Activated naive CD4-positive, alpha-beta T cell treated with anti-CD3 and anti-CD28 coated beads for 36 hours (primary cell): ENCODE measurements at regions not wholly inside any gene's neighbourhood (a gene's known extent, or its start where the extent isn't known, plus 50 kb on each side); places are given as distances from the start of the nearest gene placed in this dataset.
"Not testable (repeated sequence)": the region's sequence is repeated elsewhere in the genome, so short reads cannot be mapped to it uniquely, and the experiment has no call there.

Experiments
- CTCF ChIA-PET: fragments of 350-600 bp; sonication (Branson Sonifier 250); formaldehyde crosslinking; loops from one replicate; lab custom pipeline; 2021; ENCODE audit warnings: antibody characterized with exemption; lab: Charles Lee
- DNase-seq: peaks from one replicate; pipeline ENCODE4 v3.0.0-alpha.2; 2020
- H3K27ac Mint-ChIP-seq: one replicate; pipeline ENCODE4 v1.8.0; 2021; ENCODE audit warnings: mild to moderate bottlenecking, mixed read lengths
- H3K27me3 Mint-ChIP-seq: one replicate; pipeline ENCODE4 v1.8.0; 2021; ENCODE audit warnings: low read depth, mixed read lengths
- H3K36me3 Mint-ChIP-seq: one replicate; pipeline ENCODE4 v1.8.0; 2021; ENCODE audit warnings: low read depth, mixed read lengths
- H3K4me1 Mint-ChIP-seq: one replicate; pipeline ENCODE4 v1.8.0; 2021; ENCODE audit warnings: low read depth, mixed read lengths
- H3K4me3 Mint-ChIP-seq: one replicate; pipeline ENCODE4 v1.8.0; 2021; ENCODE audit warnings: mild to moderate bottlenecking, moderate library complexity, mixed read lengths
- H3K9me3 Mint-ChIP-seq: one replicate; pipeline ENCODE4 v1.8.0; 2021; ENCODE audit warnings: mixed read lengths
- intact Hi-C: fragments of 100-400 bp; cut with micrococcal nuclease; formaldehyde crosslinking; loops from one replicate; pipeline ENCODE4 v1.15.1; 2023

GRCh38 chr13:81596224-81596753 lies 1255.4 kb upstream of the SPRY2 start:
- intact Hi-C loops = no loop called here
- Mint-ChIP-seq H3K4me3 (no peak overlapping the region), H3K9me3 (peaks cover 7% of the 10 kb centered on the region), H3K4me1 (no peaks in the 10 kb centered on the region), H3K27ac (no peak overlapping the region), H3K27me3 (no peaks in the 10 kb centered on the region), H3K36me3 (no peaks in the 10 kb centered on the region)
- CTCF ChIA-PET = no interaction called here
- no peak for DNase-seq

GRCh38 chr13:81591528-81592220 lies 1250.7 kb upstream of the SPRY2 start:
- H3K9me3 Mint-ChIP-seq = peaks cover 6% of the 10 kb centered on the region
- no peak overlapping the region for H3K27ac Mint-ChIP-seq
- H3K27me3 Mint-ChIP-seq = no peaks in the 10 kb centered on the region
- intact Hi-C loops = no loop called here
- no peaks in the 10 kb centered on the region for H3K36me3 Mint-ChIP-seq
- no peak for DNase-seq
- no peaks in the 10 kb centered on the region for H3K4me1 Mint-ChIP-seq
- CTCF ChIA-PET = no interaction called here
- no peak overlapping the region for H3K4me3 Mint-ChIP-seq

- Mint-ChIP-seq H3K4me1 (no peaks in the 10 kb centered on the region), H3K27ac (no peak overlapping the region), H3K4me3 (no peak overlapping the region), H3K9me3 (peaks cover 2% of the 10 kb centered on the region), H3K36me3 (no peaks in the 10 kb centered on the region), H3K27me3 (no peaks in the 10 kb centered on the region)
- intact Hi-C loops = no loop called here
- CTCF ChIA-PET = no interaction called here
- DNase-seq = no peak
Observed at GRCh38 chr13:81582381-81582780, 1241.5 kb upstream of the SPRY2 start.

GRCh38 chr13:81577601-81578195 lies 1236.8 kb upstream of the SPRY2 start:
- H3K9me3 Mint-ChIP-seq = peaks cover 2% of the 10 kb centered on the region
- no peak for DNase-seq
- intact Hi-C loops = no loop called here
- H3K36me3 Mint-ChIP-seq = no peaks in the 10 kb centered on the region
- no peak overlapping the region for H3K27ac Mint-ChIP-seq
- H3K27me3 Mint-ChIP-seq = no peaks in the 10 kb centered on the region
- H3K4me1 Mint-ChIP-seq = no peaks in the 10 kb centered on the region
- no peak overlapping the region for H3K4me3 Mint-ChIP-seq
- CTCF ChIA-PET = no interaction called here

- Mint-ChIP-seq H3K4me3 (no peak overlapping the region), H3K9me3 (no peaks in the 10 kb centered on the region), H3K27me3 (no peaks in the 10 kb centered on the region), H3K4me1 (no peaks in the 10 kb centered on the region), H3K27ac (no peak overlapping the region), H3K36me3 (no peaks in the 10 kb centered on the region)
- intact Hi-C loops = no loop called here
- no peak for DNase-seq
- CTCF ChIA-PET = interaction anchor here (0.7 kb wide), 1 partner anchor 85 kb away, joined by 3 read pairs; no protein-coding TSS in a partner anchor
Observed at GRCh38 chr13:81568824-81569223, 1227.9 kb upstream of the SPRY2 start.

GRCh38 chr13:81565849-81566248 lies 1224.9 kb upstream of the SPRY2 start:
- Mint-ChIP-seq H3K4me3 (no peak overlapping the region), H3K36me3 (no peaks in the 10 kb centered on the region), H3K27me3 (no peaks in the 10 kb centered on the region), H3K4me1 (no peaks in the 10 kb centered on the region), H3K27ac (no peak overlapping the region), H3K9me3 (peaks cover 3% of the 10 kb centered on the region)
- CTCF ChIA-PET = no interaction called here
- no peak for DNase-seq
- intact Hi-C loops = no loop called here

GRCh38 chr13:81563091-81563490 lies 1222.2 kb upstream of the SPRY2 start:
- DNase-seq = no peak
- Mint-ChIP-seq H3K4me1 (no peaks in the 10 kb centered on the region), H3K36me3 (no peaks in the 10 kb centered on the region), H3K27ac (no peak overlapping the region), H3K4me3 (no peak overlapping the region), H3K27me3 (no peaks in the 10 kb centered on the region), H3K9me3 (peaks cover 3% of the 10 kb centered on the region)
- CTCF ChIA-PET = no interaction called here
- intact Hi-C loops = no loop called here

GRCh38 chr13:81562598-81562997 lies 1221.7 kb upstream of the SPRY2 start:
- Mint-ChIP-seq H3K4me1 (no peaks in the 10 kb centered on the region), H3K27ac (no peak overlapping the region), H3K27me3 (no peaks in the 10 kb centered on the region), H3K9me3 (peaks cover 3% of the 10 kb centered on the region), H3K36me3 (no peaks in the 10 kb centered on the region), H3K4me3 (no peak overlapping the region)
- DNase-seq = no peak
- CTCF ChIA-PET = no interaction called here
- intact Hi-C loops = no loop called here

- Mint-ChIP-seq H3K4me1 (no peaks in the 10 kb centered on the region), H3K27me3 (no peaks in the 10 kb centered on the region), H3K4me3 (no peak overlapping the region), H3K27ac (no peak overlapping the region), H3K36me3 (no peaks in the 10 kb centered on the region), H3K9me3 (peaks cover 10% of the 10 kb centered on the region)
- intact Hi-C loops = no loop called here
- CTCF ChIA-PET = no interaction called here
- no peak for DNase-seq
Observed at GRCh38 chr13:81551036-81551435, 1210.1 kb upstream of the SPRY2 start.

- H3K4me1 Mint-ChIP-seq, intact Hi-C loops, CTCF ChIA-PET, H3K4me3 Mint-ChIP-seq, H3K27ac Mint-ChIP-seq, H3K27me3 Mint-ChIP-seq, DNase-seq, H3K36me3 Mint-ChIP-seq: not testable (repeated sequence)
- peaks cover 11% of the 10 kb centered on the region for H3K9me3 Mint-ChIP-seq
Observed at GRCh38 chr13:81546294-81546693, 1205.4 kb upstream of the SPRY2 start.

GRCh38 chr13:81540777-81541176 lies 1199.9 kb upstream of the SPRY2 start:
- no peaks in the 10 kb centered on the region for H3K36me3 Mint-ChIP-seq
- CTCF ChIA-PET = no interaction called here
- no peaks in the 10 kb centered on the region for H3K27me3 Mint-ChIP-seq
- no peak overlapping the region for H3K27ac Mint-ChIP-seq
- no peaks in the 10 kb centered on the region for H3K4me1 Mint-ChIP-seq
- intact Hi-C loops = no loop called here
- H3K9me3 Mint-ChIP-seq = peaks cover 4% of the 10 kb centered on the region
- H3K4me3 Mint-ChIP-seq = no peak overlapping the region
- no peak for DNase-seq

GRCh38 chr13:81539643-81540150 lies 1198.8 kb upstream of the SPRY2 start:
- Mint-ChIP-seq H3K9me3 (peaks cover 5% of the 10 kb centered on the region), H3K36me3 (no peaks in the 10 kb centered on the region), H3K27me3 (no peaks in the 10 kb centered on the region), H3K4me1 (no peaks in the 10 kb centered on the region), H3K27ac (no peak overlapping the region), H3K4me3 (no peak overlapping the region)
- no peak for DNase-seq
- CTCF ChIA-PET = interaction anchor here (0.6 kb wide), 1 partner anchor 450 kb away, joined by 3 read pairs; no protein-coding TSS in a partner anchor
- intact Hi-C loops = no loop called here

- intact Hi-C loops = no loop called here
- no peak overlapping the region for H3K27ac Mint-ChIP-seq
- no peaks in the 10 kb centered on the region for H3K4me1 Mint-ChIP-seq
- no peaks in the 10 kb centered on the region for H3K36me3 Mint-ChIP-seq
- DNase-seq = no peak
- H3K4me3 Mint-ChIP-seq = no peak overlapping the region
- peaks cover 20% of the 10 kb centered on the region for H3K9me3 Mint-ChIP-seq
- CTCF ChIA-PET = no interaction called here
- no peaks in the 10 kb centered on the region for H3K27me3 Mint-ChIP-seq
Observed at GRCh38 chr13:81498969-81499368, 1158.0 kb upstream of the SPRY2 start.
